Erythroblast (primary cell): ENCODE measurements at regions not wholly inside any gene's neighbourhood (a gene's known extent, or its start where the extent isn't known, plus 50 kb on each side); places are given as distances from the start of the nearest gene placed in this dataset.

Experiments used
- GATA1 ChIP-seq: IDR thresholded peaks from 2 replicates; pipeline ENCODE4 v1.6.1; 2011; ENCODE audit warnings: low read depth, mild to moderate bottlenecking, control low read depth, low read length, moderate library complexity
- POLR2A ChIP-seq: IDR thresholded peaks from 2 replicates; pipeline ENCODE4 v1.6.1; 2011; ENCODE audit warnings: mild to moderate bottlenecking, low read length

DNA sequence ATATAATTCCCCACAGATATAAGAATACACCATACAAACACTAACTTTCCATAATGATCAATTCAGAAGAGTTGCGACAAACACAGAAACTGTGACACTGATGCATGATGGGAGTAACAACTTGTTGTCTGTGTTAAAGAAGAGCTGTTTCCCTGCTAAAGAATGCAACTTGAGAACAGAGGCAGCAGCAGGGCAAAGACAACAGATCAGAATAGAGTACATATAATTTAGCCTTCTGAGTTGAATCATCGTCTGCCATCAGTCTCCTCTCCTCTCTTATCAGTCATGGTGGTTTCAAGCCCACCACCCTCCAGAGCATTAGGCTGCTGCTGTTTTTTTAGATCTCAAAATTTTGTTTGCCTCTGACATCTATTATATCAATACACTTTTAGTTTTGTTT lies 280.4 kb downstream of the UBE3D start:
- TF ChIP-seq POLR2A (no peak), GATA1 (no peak)
